Cardiac muscle cell (in vitro differentiated cells and primary cell): ENCODE measurements at regions not wholly inside any gene's neighbourhood (a gene's known extent, or its start where the extent isn't known, plus 50 kb on each side); places are given as distances from the start of the nearest gene placed in this dataset.

ENCODE experiments used
- DNase-seq, 2 donors: peaks; one replicate each; pipeline versions ENCODE4 v3.0.0 to v3.0.0-alpha.2; 2010 to 2017; ENCODE audit warnings: low read depth in 1 of 2, low spot score in 1 of 2
- H3K27ac ChIP-seq: fragments of 200-600 bp; sonication (generic); 2 replicates; pipeline ENCODE4 v1.5.1; 2016
- H3K27me3 ChIP-seq: fragments of 200-600 bp; sonication (generic); 2 replicates; pipeline ENCODE4 v1.6.0; 2016; ENCODE audit warnings: control low read depth
- H3K36me3 ChIP-seq: fragments of 200-600 bp; sonication (generic); 2 replicates; pipeline ENCODE4 v1.5.1; 2016; ENCODE audit warnings: control low read depth
- H3K4me1 ChIP-seq: fragments of 200-600 bp; sonication (generic); 2 replicates; pipeline ENCODE4 v1.8.1; 2017; ENCODE audit warnings: low read depth, mild to moderate bottlenecking, mixed run types
- H3K4me3 ChIP-seq: fragments of 200-600 bp; sonication (generic); 2 replicates; pipeline ENCODE4 v1.5.1; 2016; ENCODE audit warnings: mild to moderate bottlenecking
- H3K9me3 ChIP-seq: fragments of 200-600 bp; sonication (generic); 2 replicates; pipeline ENCODE4 v1.5.1; 2017; ENCODE audit warnings: low read depth, mild to moderate bottlenecking, control low read depth
- CTCF ChIP-seq: IDR thresholded peaks from 2 replicates; pipeline ENCODE4 v1.5.1; 2012; ENCODE audit warnings: low read depth, mild to moderate bottlenecking, low read length

GRCh38 chr1:56345831-56346230 lies 233.5 kb downstream of the PLPP3 start:
- no peak for TF ChIP-seq CTCF
- no peaks in the 10 kb centered on the region for H3K36me3 ChIP-seq
- no peak overlapping the region for H3K27ac ChIP-seq
- H3K27me3 ChIP-seq, result no peaks in the 10 kb centered on the region
- H3K4me1 ChIP-seq, result no peaks in the 10 kb centered on the region
- DNase-seq, result no peak
- H3K9me3 ChIP-seq, result no peaks in the 10 kb centered on the region
- H3K4me3 ChIP-seq, result no peak overlapping the region

GRCh38 chr1:56340977-56341376 lies 238.4 kb downstream of the PLPP3 start:
- H3K36me3 ChIP-seq, result no peaks in the 10 kb centered on the region
- TF ChIP-seq CTCF, result no peak
- no peak overlapping the region for H3K4me3 ChIP-seq
- DNase-seq, result no peak
- H3K4me1 ChIP-seq, result no peaks in the 10 kb centered on the region
- H3K9me3 ChIP-seq, result no peaks in the 10 kb centered on the region
- no peak overlapping the region for H3K27ac ChIP-seq
- no peaks in the 10 kb centered on the region for H3K27me3 ChIP-seq

- Histone ChIP-seq H3K4me3 (no peak overlapping the region), H3K27ac (no peak overlapping the region), H3K4me1 (no peaks in the 10 kb centered on the region), H3K27me3 (no peaks in the 10 kb centered on the region), H3K36me3 (no peaks in the 10 kb centered on the region), H3K9me3 (no peaks in the 10 kb centered on the region)
- DNase-seq, result peak in 1 of 2 donors; percentile 41
- TF ChIP-seq CTCF, result no peak
These were observed 239.4 kb downstream of the PLPP3 start for GRCh38 chr1:56339786-56340465.

GRCh38 chr1:56339093-56339492 lies 240.3 kb downstream of the PLPP3 start:
- Histone ChIP-seq H3K4me3 (no peak overlapping the region), H3K9me3 (no peaks in the 10 kb centered on the region), H3K36me3 (no peaks in the 10 kb centered on the region), H3K27me3 (no peaks in the 10 kb centered on the region), H3K27ac (no peak overlapping the region), H3K4me1 (no peaks in the 10 kb centered on the region)
- DNase-seq, result no peak
- TF ChIP-seq CTCF, result no peak

GRCh38 chr1:56336982-56337381 lies 242.4 kb downstream of the PLPP3 start:
- DNase-seq, result no peak
- Histone ChIP-seq H3K9me3 (no peaks in the 10 kb centered on the region), H3K36me3 (no peaks in the 10 kb centered on the region), H3K4me3 (no peak overlapping the region), H3K27ac (no peak overlapping the region), H3K4me1 (no peaks in the 10 kb centered on the region), H3K27me3 (no peaks in the 10 kb centered on the region)
- no peak for TF ChIP-seq CTCF
